Mucosa of gallbladder (tissue), 1 donor: ENCODE measurements at regions not wholly inside any gene's neighbourhood (a gene's known extent, or its start where the extent isn't known, plus 50 kb on each side); places are given as distances from the start of the nearest gene placed in this dataset.

ENCODE experiments used
- DNase-seq: peaks from one replicate; pipeline ENCODE4 v3.0.0-alpha.2; 2020; ENCODE audit warnings: low spot score
- donor health status: DM: no; HTN: no; CAD: no.

GRCh38 chr4:178556796-178557195 lies 1114.6 kb upstream of the AGA start:
- DNase-seq: no peak

GRCh38 chr4:178577933-178578332 lies 1135.7 kb upstream of the AGA start:
- DNase-seq: no peak

GRCh38 chr4:178595500-178596138 lies 1153.4 kb upstream of the AGA start:
- DNase-seq: no peak

GRCh38 chr4:178598672-178599071 lies 1156.4 kb upstream of the AGA start:
- DNase-seq: no peak

GRCh38 chr4:178599521-178599920 lies 1157.3 kb upstream of the AGA start:
- no peak for DNase-seq

- DNase-seq: no peak
These were observed 1160.6 kb upstream of the AGA start for GRCh38 chr4:178602833-178603232.

- DNase-seq: no peak
These were observed 1168.8 kb upstream of the AGA start for GRCh38 chr4:178611062-178611461.

- DNase-seq: no peak
These were observed 1170.5 kb upstream of the AGA start for GRCh38 chr4:178612733-178613132.

- DNase-seq: no peak
These were observed 1190.2 kb upstream of the AGA start for GRCh38 chr4:178632415-178632814.

GRCh38 chr4:178633263-178633662 lies 1191.0 kb upstream of the AGA start:
- DNase-seq: no peak

- no peak for DNase-seq
These were observed 1222.4 kb upstream of the AGA start for GRCh38 chr4:178664621-178665020.

- no peak for DNase-seq
These were observed 1223.7 kb upstream of the AGA start for GRCh38 chr4:178665916-178666315.

GRCh38 chr4:178671766-178672165 lies 1229.5 kb upstream of the AGA start:
- no peak for DNase-seq

- no peak for DNase-seq
These were observed 1230.3 kb upstream of the AGA start for GRCh38 chr4:178672512-178672911.

GRCh38 chr4:178681871-178682270 lies 1239.6 kb upstream of the AGA start:
- DNase-seq: no peak

GRCh38 chr4:178689926-178690325 lies 1247.7 kb upstream of the AGA start:
- DNase-seq: no peak

GRCh38 chr4:178693816-178694215 lies 1251.6 kb upstream of the AGA start:
- DNase-seq: no peak

- DNase-seq: no peak
These were observed 1254.3 kb upstream of the AGA start for GRCh38 chr4:178696515-178696914.

- DNase-seq: no peak
These were observed 1270.2 kb upstream of the AGA start for GRCh38 chr4:178712486-178712885.

GRCh38 chr4:178738026-178738425 lies 1295.8 kb upstream of the AGA start:
- no peak for DNase-seq

- no peak for DNase-seq
These were observed 1303.0 kb upstream of the AGA start for GRCh38 chr4:178745203-178745602.

- no peak for DNase-seq
These were observed 1310.8 kb upstream of the AGA start for GRCh38 chr4:178752954-178753525.

GRCh38 chr4:178778496-178778895 lies 1336.3 kb upstream of the AGA start:
- DNase-seq: no peak

- DNase-seq: no peak
These were observed 1339.5 kb upstream of the AGA start for GRCh38 chr4:178781779-178782178.
